LNCAP (cell line): ENCODE measurements at regions not wholly inside any gene's neighbourhood (a gene's known extent, or its start where the extent isn't known, plus 50 kb on each side); places are given as distances from the start of the nearest gene placed in this dataset.

Experiments
- CTCF ChIP-seq: fragments of 450-650 bp; IDR thresholded peaks from 2 replicates; pipeline ENCODE4 v1.5.1; 2017; ENCODE audit warnings: mild to moderate bottlenecking

- TF ChIP-seq CTCF = no peak
These were observed 359.1 kb upstream of the SLC35B3 start for GRCh38 chr6:8794420-8794819.

GRCh38 chr6:8789878-8790277, 354.5 kb upstream of the SLC35B3 start:
- TF ChIP-seq CTCF = no peak

GRCh38 chr6:8785223-8785622, 349.9 kb upstream of the SLC35B3 start:
- TF ChIP-seq CTCF = no peak

GRCh38 chr6:8783191-8783590, 347.8 kb upstream of the SLC35B3 start:
- no peak for TF ChIP-seq CTCF

GRCh38 chr6:8780653-8781052, 345.3 kb upstream of the SLC35B3 start:
- no peak for TF ChIP-seq CTCF

- no peak for TF ChIP-seq CTCF
These were observed 329.4 kb upstream of the SLC35B3 start for GRCh38 chr6:8764733-8765132.

- no peak for TF ChIP-seq CTCF
These were observed 325.6 kb upstream of the SLC35B3 start for GRCh38 chr6:8760951-8761350.

GRCh38 chr6:8758412-8758811, 323.1 kb upstream of the SLC35B3 start:
- no peak for TF ChIP-seq CTCF
